ENCODE measurements at regions not wholly inside any gene's neighbourhood (a gene's known extent, or its start where the extent isn't known, plus 50 kb on each side); places are given as distances from the start of the nearest gene placed in this dataset.

DNA sequence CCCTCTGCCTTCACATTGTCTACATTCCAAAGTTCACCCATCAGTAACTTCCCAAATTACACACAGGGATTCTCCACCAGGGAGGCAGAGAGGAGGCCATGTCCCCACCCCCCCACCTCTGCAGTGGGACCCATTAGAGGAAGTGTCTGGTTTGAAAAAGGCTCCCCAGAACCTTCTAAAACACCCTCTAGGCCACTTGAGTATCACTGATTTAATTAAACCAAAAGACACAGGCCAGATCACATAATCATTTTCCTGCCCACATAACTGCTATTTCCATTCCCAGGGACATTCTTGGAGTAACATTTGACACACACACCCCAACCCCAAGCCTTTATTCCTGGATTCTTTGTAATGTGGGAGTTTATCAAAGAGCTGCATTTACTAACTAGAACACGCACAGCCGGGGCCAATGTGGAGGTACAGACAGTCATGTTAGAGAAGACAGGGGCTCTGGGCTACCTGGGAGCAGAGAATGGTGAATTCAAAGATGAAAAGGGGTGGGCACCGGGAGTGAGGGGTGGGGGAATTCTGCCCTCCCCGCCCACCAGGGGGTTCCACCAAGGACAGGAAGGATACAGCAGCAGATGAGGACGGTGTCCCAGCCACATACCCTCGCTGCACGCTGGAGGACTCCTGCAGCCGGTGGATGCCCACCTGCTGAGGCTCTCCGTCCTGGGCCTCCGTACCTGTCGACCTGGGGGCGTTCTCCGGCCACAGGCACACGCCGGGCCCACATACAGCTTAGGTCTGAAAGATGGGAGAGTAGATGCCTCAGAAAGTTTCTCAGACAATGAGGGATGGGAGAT lies 201.4 kb upstream of the CTNNB1 start:
- H3K27me3 ChIP-seq, result no peaks in the 10 kb centered on the region
- 85 to 96% methylated on average over 15 of the region's 15 CpGs for WGBS, 2 donors
- H3K4me3 ChIP-seq (replicated peaks in 1 of 3), result no peak overlapping the region
- H3K36me3 ChIP-seq, result no peaks in the 10 kb centered on the region
- intact Hi-C loops (cut with DNase I), result no loop called here
- TF ChIP-seq POLR2A (IDR thresholded peaks at IDR 0.05), result no peak
- TF ChIP-seq, protein P1, sequence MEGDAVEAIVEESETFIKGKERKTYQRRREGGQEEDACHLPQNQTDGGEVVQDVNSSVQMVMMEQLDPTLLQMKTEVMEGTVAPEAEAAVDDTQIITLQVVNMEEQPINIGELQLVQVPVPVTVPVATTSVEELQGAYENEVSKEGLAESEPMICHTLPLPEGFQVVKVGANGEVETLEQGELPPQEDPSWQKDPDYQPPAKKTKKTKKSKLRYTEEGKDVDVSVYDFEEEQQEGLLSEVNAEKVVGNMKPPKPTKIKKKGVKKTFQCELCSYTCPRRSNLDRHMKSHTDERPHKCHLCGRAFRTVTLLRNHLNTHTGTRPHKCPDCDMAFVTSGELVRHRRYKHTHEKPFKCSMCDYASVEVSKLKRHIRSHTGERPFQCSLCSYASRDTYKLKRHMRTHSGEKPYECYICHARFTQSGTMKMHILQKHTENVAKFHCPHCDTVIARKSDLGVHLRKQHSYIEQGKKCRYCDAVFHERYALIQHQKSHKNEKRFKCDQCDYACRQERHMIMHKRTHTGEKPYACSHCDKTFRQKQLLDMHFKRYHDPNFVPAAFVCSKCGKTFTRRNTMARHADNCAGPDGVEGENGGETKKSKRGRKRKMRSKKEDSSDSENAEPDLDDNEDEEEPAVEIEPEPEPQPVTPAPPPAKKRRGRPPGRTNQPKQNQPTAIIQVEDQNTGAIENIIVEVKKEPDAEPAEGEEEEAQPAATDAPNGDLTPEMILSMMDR (IDR thresholded peaks at IDR 0.05), result no peak
- H3K27ac ChIP-seq, result no peak overlapping the region
- no peaks in the 10 kb centered on the region for H3K9me3 ChIP-seq
- H3K4me1 ChIP-seq, result peaks cover 0 to 29% of the 10 kb centered on the region in 2 donors
- DNase-seq, result no peak

DNA sequence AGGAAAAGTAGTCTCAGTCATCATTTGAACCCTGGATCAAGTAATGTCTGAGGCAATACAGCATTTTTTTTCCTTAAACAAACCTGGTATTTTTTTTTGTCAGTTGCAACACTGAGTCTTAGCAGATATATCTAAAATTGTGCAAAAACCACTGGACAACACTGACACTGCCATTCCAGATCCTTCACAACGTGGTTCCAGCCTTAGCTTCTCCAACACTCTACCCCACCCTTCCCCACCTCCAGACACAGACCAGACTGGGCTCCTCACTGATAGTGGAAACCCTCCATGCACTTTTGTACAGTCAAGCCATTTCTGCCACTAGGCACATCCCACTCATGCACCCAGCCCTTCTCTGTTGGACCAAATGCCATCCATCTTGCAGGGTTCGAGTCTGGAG lies 199.6 kb upstream of the CTNNB1 start:
- TF ChIP-seq POLR2A (IDR thresholded peaks at IDR 0.05), result no peak
- WGBS, 2 donors, result 89 to 92% methylated on average over 2 of the region's 2 CpGs
- Histone ChIP-seq H3K27me3 (no peaks in the 10 kb centered on the region), H3K27ac (no peak overlapping the region), H3K36me3 (no peaks in the 10 kb centered on the region), H3K4me1 (peaks cover 0 to 29% of the 10 kb centered on the region in 2 donors), H3K4me3 (replicated peaks in 1 of 3) (no peak overlapping the region), H3K9me3 (no peaks in the 10 kb centered on the region)
- DNase-seq, result no peak
- intact Hi-C loops (cut with DNase I), result no loop called here

DNA sequence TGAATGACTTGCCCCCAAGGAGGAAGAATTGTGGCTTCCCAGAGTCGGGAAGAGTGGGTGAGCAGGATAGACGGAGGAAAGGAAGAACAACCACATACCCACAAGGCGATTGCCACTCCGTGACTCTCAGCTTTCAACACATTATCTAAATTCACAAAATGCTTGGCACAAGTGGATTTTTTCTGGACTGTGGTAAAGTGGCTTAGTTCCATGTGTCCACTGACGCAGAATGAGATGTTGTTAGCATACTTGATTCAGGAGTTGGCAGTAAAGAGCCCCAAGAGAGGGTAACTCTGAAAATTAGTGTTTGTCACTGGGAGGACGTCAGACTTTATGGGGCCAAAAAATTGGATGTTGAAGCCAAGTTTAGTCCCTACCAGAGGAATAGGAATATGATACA lies 198.8 kb upstream of the CTNNB1 start:
- WGBS, 2 donors, result 25 to 28% methylated on average over 6 of the region's 6 CpGs
- Histone ChIP-seq H3K27ac (no peak overlapping the region), H3K4me3 (replicated peaks in 1 of 3) (no peak overlapping the region), H3K9me3 (no peaks in the 10 kb centered on the region), H3K36me3 (no peaks in the 10 kb centered on the region), H3K27me3 (no peaks in the 10 kb centered on the region), H3K4me1 (peaks cover 0 to 29% of the 10 kb centered on the region in 2 donors)
- TF ChIP-seq, protein P1 (IDR thresholded peaks at IDR 0.05), result no peak
- DNase-seq, result peak; percentile 29 to 41
- intact Hi-C loops (cut with DNase I), result no loop called here

DNA sequence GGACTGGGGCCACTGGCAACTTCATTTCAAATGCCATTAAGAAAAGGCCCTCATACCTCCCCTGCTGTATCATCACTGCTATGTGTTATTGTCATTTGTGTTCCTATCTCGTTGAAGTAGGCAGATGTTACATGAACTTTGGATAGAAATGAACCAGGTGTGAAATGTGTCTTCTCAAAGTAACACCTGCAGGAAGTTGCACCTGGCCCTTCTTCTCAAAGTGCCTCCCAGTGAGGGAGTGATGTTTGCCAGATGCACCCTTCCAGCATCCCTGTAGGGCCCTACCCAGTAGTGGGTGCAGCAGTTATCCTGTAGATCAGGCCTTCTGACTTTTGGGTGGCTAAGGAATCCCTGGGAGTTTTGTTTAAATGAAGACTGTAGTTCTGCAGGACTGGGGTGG lies 197.7 kb upstream of the CTNNB1 start:
- peaks cover 0 to 29% of the 10 kb centered on the region in 2 donors for H3K4me1 ChIP-seq
- TF ChIP-seq, protein P1 (IDR thresholded peaks at IDR 0.05), result no peak
- no peak for TF ChIP-seq POLR2A (IDR thresholded peaks at IDR 0.05)
- H3K27ac ChIP-seq, result no peak overlapping the region
- no peaks in the 10 kb centered on the region for H3K27me3 ChIP-seq
- WGBS, 2 donors, result 80 to 94% methylated on average over 1 of the region's 1 CpG
- intact Hi-C loops (cut with DNase I), result no loop called here
- no peaks in the 10 kb centered on the region for H3K36me3 ChIP-seq
- H3K4me3 ChIP-seq (replicated peaks in 1 of 3), result no peak overlapping the region
- no peak for DNase-seq
- H3K9me3 ChIP-seq, result no peaks in the 10 kb centered on the region

DNA sequence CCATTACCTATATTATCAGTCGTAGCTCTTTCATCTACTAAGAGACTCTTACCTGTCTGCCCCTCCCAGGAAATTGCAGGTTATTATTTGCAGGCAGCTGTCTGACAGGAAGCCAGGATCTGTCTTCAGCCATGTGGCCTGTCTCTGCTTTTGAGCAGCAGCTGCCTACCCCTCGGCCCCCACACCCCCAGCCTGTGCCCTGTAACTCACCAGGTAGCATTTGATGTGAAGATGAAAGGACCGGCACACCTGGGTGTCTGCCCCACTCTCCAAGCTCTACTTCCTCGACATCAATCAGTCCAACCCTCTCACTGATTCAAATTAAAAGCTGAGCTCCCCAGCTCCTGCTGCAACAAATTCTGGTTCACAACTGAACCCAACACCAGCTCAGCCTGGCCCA lies 197.2 kb upstream of the CTNNB1 start:
- no peaks in the 10 kb centered on the region for H3K36me3 ChIP-seq
- no peak overlapping the region for H3K27ac ChIP-seq
- no peak overlapping the region for H3K4me3 ChIP-seq (replicated peaks in 1 of 3)
- intact Hi-C loops (cut with DNase I), result no loop called here
- no peaks in the 10 kb centered on the region for H3K9me3 ChIP-seq
- peaks cover 0 to 29% of the 10 kb centered on the region in 2 donors for H3K4me1 ChIP-seq
- TF ChIP-seq, protein P1 (IDR thresholded peaks at IDR 0.05), result no peak
- TF ChIP-seq POLR2A (IDR thresholded peaks at IDR 0.05), result no peak
- DNase-seq, result no peak
- no peaks in the 10 kb centered on the region for H3K27me3 ChIP-seq
- WGBS, 2 donors, result 82 to 95% methylated on average over 4 of the region's 4 CpGs

Measured in thyroid gland (tissue), 4 donors.